GM12891 (cell line): ENCODE measurements at regions not wholly inside any gene's neighbourhood (a gene's known extent, or its start where the extent isn't known, plus 50 kb on each side); places are given as distances from the start of the nearest gene placed in this dataset.

Source experiments
- PAX5 ChIP-seq: IDR thresholded peaks from 2 replicates; pipeline ENCODE4 v1.6.1; 2011; ENCODE audit warnings: low read length, moderate library complexity, mild to moderate bottlenecking; ENCODE audit not compliant: insufficient read depth, severe bottlenecking
- POLR2A ChIP-seq: IDR thresholded peaks from 2 replicates; pipeline ENCODE4 v1.6.1; 2011; ENCODE audit warnings: low read depth, low read length, control low read depth
- POLR2AphosphoS5 ChIP-seq: IDR thresholded peaks from 2 replicates; pipeline ENCODE4 v1.6.1; 2011; ENCODE audit warnings: low read depth, low read length, control low read depth
- POU2F2 ChIP-seq: IDR thresholded peaks from 2 replicates; pipeline ENCODE4 v1.6.1; 2011; ENCODE audit warnings: low read depth, mild to moderate bottlenecking, control low read depth, low read length, moderate library complexity
- SPI1 ChIP-seq: IDR thresholded peaks from 2 replicates; pipeline ENCODE4 v1.6.1; 2011; ENCODE audit warnings: low read depth, low read length, control low read depth
- TAF1 ChIP-seq: IDR thresholded peaks from 2 replicates; pipeline ENCODE4 v1.6.1; 2011; ENCODE audit warnings: low read depth, low read length, control low read depth

DNA sequence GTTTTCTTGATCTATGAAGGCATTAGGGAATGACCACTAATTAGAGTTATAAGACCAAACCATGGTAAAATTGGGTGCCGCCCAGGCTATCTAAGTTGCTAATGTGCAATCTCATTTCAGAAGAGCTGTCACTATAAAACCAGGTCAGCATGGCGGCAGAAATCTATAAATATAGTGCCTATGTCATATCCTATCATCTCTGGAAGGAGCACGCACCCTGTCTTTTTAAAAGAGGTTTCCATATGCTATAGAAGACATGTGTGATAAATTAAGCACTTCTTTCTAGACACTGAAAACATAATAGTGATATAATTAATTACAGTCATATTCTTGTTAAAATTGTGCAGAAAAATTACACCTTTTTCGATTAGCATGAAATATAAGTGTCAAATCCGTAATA, 152.0 kb upstream of the MDFIC2 start:
- no peak for TF ChIP-seq TAF1
- no peak for TF ChIP-seq SPI1
- no peak for TF ChIP-seq POLR2A
- TF ChIP-seq POLR2AphosphoS5, result no peak
- TF ChIP-seq PAX5, result no peak
- TF ChIP-seq POU2F2, result no peak
